NT2/D1 (cell line): ENCODE measurements at regions not wholly inside any gene's neighbourhood (a gene's known extent, or its start where the extent isn't known, plus 50 kb on each side); places are given as distances from the start of the nearest gene placed in this dataset.

Experiments used
- SUZ12 ChIP-seq: IDR thresholded peaks from 2 replicates; pipeline ENCODE4 v1.6.1; 2011; ENCODE audit not compliant: insufficient read length, insufficient read depth; ENCODE audit errors: extremely low read depth
- YY1 ChIP-seq: IDR thresholded peaks from 2 replicates; pipeline ENCODE4 v1.6.1; 2011; ENCODE audit not compliant: insufficient read length, insufficient read depth
- ZNF274 ChIP-seq: IDR thresholded peaks from 2 replicates; pipeline ENCODE4 v1.6.1; 2011; ENCODE audit warnings: mild to moderate bottlenecking, low read depth, low read length

GRCh38 chr1:101116006-101116405, 90.4 kb upstream of the DPH5 start:
- no peak for TF ChIP-seq ZNF274
- TF ChIP-seq SUZ12 = no peak
- no peak for TF ChIP-seq YY1
